H1 (cell line): ENCODE measurements at regions not wholly inside any gene's neighbourhood (a gene's known extent, or its start where the extent isn't known, plus 50 kb on each side); places are given as distances from the start of the nearest gene placed in this dataset.

Experiments
- SIN3A ChIP-seq, 2 experiments: IDR thresholded peaks in 1 of 2; conservative IDR thresholded peaks in 1 of 2; 2 replicates each; pipeline ENCODE4 v1.6.1; 2011 to 2012; ENCODE audit warnings: low read length in 2 of 2, improper control_type of control experiment in 1 of 2, low read depth in 1 of 2, mild to moderate bottlenecking in 1 of 2

DNA sequence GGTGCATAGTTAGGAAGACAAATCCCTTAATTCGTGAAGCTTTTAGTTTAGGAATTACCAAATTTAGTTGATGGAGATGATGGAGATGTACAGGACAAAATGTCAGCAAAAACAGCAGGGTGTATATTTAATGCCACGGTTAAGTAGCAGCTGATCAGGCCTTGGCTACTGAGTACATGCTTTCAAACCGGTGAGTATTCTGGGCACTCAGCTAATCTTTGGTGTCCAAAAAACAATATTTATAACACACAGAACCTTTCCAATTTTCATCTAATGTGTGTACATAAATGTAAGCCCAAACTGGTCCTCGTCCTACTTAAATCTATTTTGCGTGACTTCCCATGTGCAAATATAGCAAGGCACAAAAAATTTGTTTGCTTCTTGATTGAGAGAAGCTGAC lies 703.4 kb upstream of the LINC00305 start (continued):
- TF ChIP-seq SIN3A (conservative IDR thresholded peaks at IDR 0.05 in 1 of 2, IDR thresholded peaks at IDR 0.05 in 1 of 2; ENCODE audit: low read depth in 1 of 2, low read length in 2 of 2): no peak
